ENCODE measurements at regions not wholly inside any gene's neighbourhood (a gene's known extent, or its start where the extent isn't known, plus 50 kb on each side); places are given as distances from the start of the nearest gene placed in this dataset.
"Not testable (repeated sequence)": the region's sequence is repeated elsewhere in the genome, so short reads cannot be mapped to it uniquely, and the experiment has no call there.

DNA sequence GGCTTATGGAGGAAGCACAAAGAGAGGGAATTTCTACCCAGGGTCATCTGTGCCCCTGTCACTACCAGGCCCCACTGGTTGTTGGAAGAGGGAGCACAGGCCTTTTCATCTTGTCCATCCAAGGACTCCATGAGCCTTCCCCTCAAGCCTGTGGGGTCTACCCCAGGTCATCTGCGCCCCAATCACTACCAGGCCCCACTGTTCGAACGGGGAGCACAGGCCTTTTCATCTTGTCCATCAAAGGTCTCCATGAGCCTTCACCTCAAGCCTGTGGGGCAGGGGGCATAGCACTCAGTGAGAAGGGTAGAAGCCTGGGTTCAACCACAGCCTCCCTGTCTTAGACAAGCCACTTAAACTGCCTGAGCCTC is 101.5 kb upstream of the CDH5 start:
- DNase-seq = no peak

- DNase-seq = no peak
These were observed 102.0 kb upstream of the CDH5 start for GRCh38 chr16:66264311-66265047.

DNA sequence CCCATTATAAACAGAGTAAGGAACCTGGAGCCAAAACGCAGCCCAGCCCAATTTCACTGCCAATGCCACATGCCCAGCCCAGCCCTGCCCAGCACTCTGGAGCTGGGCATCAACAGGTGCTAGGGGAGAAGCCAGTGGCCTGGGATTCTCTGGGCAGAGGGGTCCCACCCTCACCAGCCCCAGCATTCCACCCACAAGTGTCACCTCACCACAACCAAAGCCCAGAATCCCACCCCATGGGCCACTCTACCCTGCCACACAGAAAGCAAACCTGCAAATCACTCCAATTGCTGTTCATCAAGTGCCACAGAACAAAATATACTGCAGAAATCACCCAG is 102.5 kb upstream of the CDH5 start:
- no peak for DNase-seq

GRCh38 chr16:66263168-66263972 is 103.1 kb upstream of the CDH5 start:
- no peak for DNase-seq

GRCh38 chr16:66262253-66263167 is 104.0 kb upstream of the CDH5 start:
- no peak for DNase-seq

GRCh38 chr16:66261826-66262225 is 104.7 kb upstream of the CDH5 start:
- DNase-seq = no peak

DNA sequence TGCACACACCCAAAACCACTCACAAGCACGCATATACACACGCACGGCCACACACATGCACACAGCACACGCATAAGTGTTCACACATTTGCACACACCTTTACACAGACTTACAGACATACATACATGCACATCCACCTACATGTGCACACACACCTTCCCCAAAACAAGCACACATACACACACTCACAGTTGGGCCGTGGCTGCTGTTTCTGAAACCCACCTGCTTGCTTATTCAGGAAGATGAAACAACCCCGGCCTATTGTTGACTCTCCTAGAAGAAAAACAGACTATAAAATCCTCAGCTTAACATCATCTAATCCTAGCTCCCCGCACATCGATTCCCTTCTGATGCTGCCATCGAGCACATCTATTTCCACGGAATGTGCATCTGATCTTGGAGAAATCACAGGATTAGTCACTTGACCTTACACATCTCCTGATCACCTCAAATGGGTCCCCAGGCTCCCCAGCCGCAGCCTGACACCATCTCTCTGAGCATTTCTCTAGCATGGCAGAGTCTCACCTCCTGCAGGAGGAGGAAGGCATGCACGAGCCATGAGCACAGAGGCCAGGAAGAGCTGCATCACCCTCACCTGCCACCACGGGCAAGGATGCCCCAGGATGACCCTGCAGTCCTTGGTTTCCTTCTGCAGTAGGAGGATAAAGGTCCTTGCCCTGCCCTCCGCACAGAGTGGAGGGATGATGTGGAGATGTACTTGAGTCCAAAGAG is 105.8 kb upstream of the CDH5 start:
- no peak for DNase-seq

GRCh38 chr16:66258916-66259845 is 107.3 kb upstream of the CDH5 start:
- DNase-seq = no peak

- DNase-seq = no peak
These were observed 109.6 kb upstream of the CDH5 start for GRCh38 chr16:66256919-66257318.

GRCh38 chr16:66255647-66256046 is 110.8 kb upstream of the CDH5 start:
- DNase-seq = no peak

DNA sequence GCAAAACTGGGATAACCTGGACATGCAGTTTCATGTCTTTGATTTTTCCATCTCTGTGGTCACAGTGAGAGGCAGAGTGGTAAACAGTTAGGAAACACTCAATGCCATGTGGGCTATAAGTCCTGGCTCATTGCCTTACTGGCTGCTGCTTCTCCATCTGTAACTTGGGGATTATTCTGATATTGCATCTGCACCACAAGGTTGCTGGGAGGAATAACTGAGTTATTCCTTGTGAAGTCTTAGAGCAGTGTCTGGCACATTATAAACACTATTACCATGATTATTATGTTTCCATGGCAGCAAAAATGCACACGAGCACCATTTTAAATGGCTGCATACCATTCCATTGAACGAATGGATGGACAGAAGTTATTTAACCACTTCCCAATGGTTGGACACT is 111.7 kb upstream of the CDH5 start:
- no peak for DNase-seq

GRCh38 chr16:66254106-66254505 is 112.4 kb upstream of the CDH5 start:
- no peak for DNase-seq

GRCh38 chr16:66251476-66252160 is 114.9 kb upstream of the CDH5 start:
- no peak for DNase-seq

- no peak for DNase-seq
These were observed 115.6 kb upstream of the CDH5 start for GRCh38 chr16:66250686-66251431.

GRCh38 chr16:66247516-66248481 is 118.7 kb upstream of the CDH5 start:
- DNase-seq = no peak

DNA sequence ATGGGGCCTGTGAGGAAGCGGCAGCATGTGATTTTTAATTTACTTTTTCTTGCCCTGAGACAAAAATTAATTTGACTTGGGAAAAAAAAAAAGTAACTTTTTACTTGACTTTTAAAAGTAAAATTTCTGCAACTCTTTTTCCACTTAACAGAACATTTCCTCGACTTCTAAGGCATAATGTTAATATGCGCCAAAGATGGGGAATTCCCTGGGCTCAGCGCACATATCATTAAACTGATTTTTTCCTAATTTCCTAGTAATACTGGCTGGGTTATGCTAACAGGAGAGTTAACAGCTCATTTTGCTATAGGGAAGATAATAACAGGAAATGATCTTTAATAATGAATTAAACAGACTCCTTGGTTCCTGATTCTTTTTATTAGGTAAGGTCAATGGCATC is 120.6 kb upstream of the CDH5 start:
- DNase-seq = no peak

GRCh38 chr16:66245072-66245471 is 121.4 kb upstream of the CDH5 start:
- no peak for DNase-seq

DNA sequence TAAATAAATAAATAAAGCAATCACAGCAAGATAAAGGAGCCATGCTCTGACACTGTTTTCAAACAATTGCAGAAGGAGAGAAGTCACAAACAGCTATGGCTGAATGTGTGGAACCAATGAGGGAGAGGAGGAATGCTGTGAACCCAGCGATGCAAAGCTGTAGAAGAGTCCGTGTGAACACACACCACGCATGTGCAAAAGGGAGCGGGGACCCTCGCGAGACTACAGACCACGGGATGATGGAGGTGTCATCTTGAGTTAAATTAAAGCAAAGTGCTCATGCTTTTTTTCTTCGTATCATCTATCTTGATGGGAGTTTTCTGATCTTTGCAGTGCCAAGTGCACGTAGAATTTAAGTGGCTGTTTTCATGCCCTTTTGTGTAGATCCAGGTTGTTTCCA is 123.8 kb upstream of the CDH5 start:
- no peak for DNase-seq

DNA sequence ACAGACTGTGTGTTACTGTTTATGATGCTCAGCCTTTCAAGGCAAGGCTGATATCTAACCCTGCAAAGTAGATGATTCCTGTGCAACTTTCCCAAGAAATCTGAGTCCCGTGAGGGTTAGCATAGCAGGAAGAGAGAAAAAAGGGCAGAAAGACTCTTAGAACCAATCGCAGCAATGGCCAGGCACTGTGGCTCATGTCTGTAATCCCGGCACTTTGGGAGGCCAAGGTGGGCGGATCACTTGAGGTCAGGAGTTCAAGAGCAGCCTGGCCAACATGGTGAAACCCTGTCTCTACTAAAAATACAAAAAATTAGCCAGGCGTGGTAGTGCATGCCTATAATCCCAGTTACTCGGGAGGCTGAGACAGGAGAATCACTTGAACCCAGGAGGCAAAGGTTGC is 124.3 kb upstream of the CDH5 start:
- DNase-seq = not testable (repeated sequence)
